DMS153 treated with DMSO at 0.1 percent for 48 hours (cell line): ENCODE measurements at regions not wholly inside any gene's neighbourhood (a gene's known extent, or its start where the extent isn't known, plus 50 kb on each side); places are given as distances from the start of the nearest gene placed in this dataset.
"Not testable (repeated sequence)": the region's sequence is repeated elsewhere in the genome, so short reads cannot be mapped to it uniquely, and the experiment has no call there.

Experiments used
- DNase-seq: peaks from one replicate; lab custom pipeline; 2025; ENCODE audit not compliant: unreplicated experiment; lab: John Stamatoyannopoulos, UW

- DNase-seq: no peak
Measured at GRCh38 chr15:79492065-79492464, 59.9 kb downstream of the MINAR1 start.

- no peak for DNase-seq
Measured at GRCh38 chr15:79494384-79494909, 62.3 kb downstream of the MINAR1 start.

DNA sequence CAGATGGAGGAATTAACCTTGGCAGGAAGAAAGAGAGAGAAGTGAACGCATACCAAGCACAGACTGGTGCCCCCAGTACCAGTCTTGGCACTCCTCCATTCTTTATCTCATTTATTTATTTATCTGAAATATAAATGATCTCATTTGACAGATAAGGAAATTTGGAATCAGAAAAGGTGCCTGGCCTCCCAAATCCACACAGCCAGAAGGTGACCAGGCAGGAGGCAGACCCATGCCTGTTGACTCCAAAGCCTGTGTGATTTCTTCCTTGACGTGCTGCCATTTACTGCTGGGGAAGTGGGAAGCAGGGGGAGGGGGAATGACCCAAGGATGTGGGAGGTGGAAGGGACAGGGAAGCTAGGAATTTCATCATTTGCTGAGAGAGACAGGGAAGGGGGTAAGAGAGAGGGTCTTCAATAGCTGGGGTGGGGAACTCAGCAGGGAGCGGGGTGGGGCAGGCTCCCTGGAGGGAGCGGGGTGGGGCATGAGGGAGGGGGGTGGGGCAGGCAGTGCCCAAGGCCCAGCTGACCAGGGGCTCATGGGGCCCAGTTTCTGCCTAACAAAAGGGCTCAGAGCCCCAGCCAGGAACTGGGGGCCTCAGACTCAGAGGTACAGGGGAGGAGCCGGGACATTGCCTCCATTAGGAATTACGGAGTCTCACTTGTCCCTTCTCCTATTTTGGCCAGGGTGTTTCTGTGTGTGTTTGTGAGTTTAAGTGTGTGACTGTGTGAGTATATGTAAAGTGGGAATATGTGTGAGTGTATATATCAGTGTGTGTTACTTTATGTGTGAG, 63.0 kb downstream of the MINAR1 start:
- DNase-seq: no peak

GRCh38 chr15:79495775-79496174, 63.6 kb downstream of the MINAR1 start:
- no peak for DNase-seq

DNA sequence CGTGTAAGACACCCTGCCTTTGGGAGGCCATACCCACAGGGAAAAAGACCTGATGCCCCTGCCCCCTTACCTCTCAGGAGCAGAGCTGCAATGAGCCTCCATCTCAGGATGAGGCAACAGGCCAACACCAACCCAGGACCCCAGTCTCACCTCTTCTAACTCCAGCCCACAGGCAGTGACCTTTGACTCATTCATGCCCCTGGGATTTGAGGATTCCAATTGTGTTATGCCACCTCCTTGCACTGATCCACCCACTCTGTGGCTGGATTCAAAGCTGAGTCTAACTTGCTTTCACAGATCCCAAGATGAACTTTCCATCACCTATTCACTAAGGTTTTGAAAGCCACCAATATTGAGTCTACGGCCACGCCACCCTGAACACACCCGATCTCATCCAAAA, 64.7 kb downstream of the MINAR1 start:
- no peak for DNase-seq

DNA sequence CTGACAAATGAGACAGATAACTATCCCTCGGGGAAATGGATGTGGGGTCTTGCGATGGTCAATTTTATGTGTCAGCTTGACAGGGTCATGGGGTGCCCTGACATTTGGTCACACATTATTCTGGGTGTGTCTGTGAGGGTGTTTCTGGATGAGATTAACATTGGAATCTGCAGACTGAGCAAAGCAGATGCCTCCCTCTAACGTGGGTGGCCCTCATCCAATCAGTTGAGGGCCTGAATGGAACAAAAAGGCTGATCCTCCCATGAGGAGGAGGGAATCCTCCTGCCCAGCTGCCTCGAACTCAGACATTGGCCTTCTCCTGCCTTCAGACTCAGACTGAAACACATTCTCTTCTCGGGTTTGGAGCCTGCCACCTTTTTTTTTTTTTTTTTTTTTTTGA, 69.0 kb downstream of the MINAR1 start:
- no peak for DNase-seq

GRCh38 chr15:79505956-79506355, 73.8 kb downstream of the MINAR1 start:
- DNase-seq: no peak

DNA sequence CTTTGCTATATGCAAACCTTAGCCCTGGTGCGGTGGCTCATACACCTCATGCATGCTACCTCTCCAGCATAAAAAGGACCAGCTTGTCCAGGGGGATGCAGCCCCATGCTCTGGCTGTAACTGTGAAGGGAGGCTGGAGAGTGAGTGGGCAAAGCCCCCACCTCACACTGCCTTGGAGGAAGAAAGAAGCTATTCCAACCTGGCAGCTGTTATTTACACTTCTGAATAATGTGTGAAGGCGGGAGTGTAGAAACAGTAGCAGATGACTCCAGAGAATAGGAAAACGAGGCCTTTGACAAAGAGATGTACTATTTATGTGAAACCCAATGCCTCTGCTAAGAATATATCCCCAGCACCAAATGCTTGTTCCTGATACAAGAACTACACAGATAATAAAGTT, 80.7 kb downstream of the MINAR1 start:
- DNase-seq: not testable (repeated sequence)

- no peak for DNase-seq
Measured at GRCh38 chr15:79513417-79513816, 81.3 kb downstream of the MINAR1 start.

DNA sequence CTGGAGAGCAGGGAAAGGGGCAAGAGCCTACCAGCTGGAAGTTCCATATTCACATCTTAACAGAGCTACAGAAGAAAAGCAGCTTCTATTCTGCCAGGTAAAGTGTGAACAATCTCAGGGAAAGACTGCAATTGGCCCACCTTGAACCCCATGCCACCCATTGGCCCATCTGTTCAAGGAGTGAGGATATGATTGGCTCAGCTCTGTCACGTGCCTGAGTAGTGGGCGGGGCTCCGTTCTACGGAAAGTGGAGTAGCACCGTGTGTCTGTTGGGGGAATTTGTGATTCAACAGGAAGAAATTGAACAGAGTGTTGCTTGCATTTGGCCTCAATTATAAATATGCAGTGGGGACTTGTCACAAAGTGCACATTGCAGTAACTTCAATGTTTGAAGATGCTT, 81.8 kb downstream of the MINAR1 start:
- DNase-seq: no peak

DNA sequence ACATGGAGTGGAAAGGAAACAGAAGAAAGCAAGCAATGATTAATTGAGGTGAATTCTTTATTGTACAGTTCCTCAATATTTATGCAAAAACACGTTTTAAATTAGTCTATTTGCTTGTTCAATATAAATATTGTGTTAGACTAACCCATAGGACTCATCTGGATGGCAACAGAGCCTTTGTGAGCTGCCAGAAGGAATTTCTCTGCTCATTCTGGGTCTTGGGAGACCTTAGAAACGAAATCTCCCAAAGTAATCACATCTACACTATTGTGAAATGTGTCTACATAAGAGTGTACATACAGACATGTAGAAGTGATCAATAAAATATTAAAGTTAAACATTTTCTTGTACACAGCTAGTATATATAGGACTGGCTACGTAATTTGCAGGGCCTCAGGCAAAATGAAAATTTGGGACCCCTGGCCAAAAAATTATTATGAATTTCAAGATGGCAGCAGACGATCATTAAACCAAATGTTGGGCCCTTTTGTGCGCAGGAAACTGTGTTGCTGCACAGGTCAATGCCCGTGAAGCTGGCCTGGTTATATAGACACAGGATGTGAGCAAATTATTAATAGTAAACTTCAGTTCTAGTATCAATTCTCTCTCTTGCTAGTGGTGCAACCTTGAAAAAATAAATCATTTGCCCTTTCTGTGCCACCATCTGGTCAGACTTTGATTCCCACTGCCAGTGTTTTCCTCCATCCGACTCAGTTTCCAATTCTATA, 83.3 kb downstream of the MINAR1 start:
- DNase-seq: no peak

GRCh38 chr15:79516155-79516554, 84.0 kb downstream of the MINAR1 start:
- DNase-seq: no peak

- DNase-seq: no peak
Measured at GRCh38 chr15:79516646-79517045, 84.5 kb downstream of the MINAR1 start.

GRCh38 chr15:79519628-79520027, 87.5 kb downstream of the MINAR1 start:
- no peak for DNase-seq

- DNase-seq: no peak
Measured at GRCh38 chr15:79520654-79521053, 88.5 kb downstream of the MINAR1 start.

- DNase-seq: no peak
Measured at GRCh38 chr15:79522656-79523055, 90.5 kb downstream of the MINAR1 start.

GRCh38 chr15:79523266-79523665, 91.1 kb downstream of the MINAR1 start:
- no peak for DNase-seq

GRCh38 chr15:79524531-79524930, 92.4 kb downstream of the MINAR1 start:
- DNase-seq: no peak

DNA sequence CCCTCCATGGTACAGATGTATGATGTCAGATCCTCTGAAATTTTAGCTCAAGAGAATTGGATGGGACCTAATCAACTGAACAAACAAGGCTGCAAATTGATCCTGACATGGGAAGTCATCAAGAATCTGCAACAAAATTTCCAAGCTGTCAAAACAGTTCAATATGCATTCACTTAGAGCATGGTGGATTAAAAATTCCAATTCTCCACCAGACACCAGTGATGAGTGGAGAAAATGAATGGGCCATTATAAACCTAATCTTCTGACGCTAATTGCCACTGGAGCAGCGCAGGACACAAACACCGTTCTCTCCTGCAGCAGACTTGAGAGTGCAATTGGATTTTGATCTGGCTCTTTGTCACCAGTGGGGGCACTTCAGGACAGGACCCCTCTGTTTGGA, 94.2 kb downstream of the MINAR1 start:
- no peak for DNase-seq

DNA sequence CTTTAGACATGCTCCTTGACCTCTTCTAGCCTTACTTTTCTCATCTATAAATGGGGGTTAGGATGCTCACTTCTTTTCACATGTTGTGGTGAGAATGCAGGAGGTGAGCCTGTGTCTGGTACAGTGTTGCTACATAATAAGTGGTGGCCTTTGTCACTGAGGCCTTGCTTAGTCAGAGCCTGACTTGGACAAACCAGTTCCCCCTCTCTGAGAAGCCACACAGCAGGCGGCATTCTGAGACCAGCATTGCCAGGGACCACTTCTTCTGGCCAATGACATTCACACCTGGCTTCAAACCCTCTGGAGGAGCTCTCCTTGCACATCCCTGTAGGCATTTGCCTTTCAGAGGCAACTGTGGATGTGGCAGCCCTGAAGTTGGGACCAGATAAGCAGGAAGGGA, 95.7 kb downstream of the MINAR1 start:
- DNase-seq: no peak

GRCh38 chr15:79529157-79529785, 97.1 kb downstream of the MINAR1 start:
- no peak for DNase-seq

DNA sequence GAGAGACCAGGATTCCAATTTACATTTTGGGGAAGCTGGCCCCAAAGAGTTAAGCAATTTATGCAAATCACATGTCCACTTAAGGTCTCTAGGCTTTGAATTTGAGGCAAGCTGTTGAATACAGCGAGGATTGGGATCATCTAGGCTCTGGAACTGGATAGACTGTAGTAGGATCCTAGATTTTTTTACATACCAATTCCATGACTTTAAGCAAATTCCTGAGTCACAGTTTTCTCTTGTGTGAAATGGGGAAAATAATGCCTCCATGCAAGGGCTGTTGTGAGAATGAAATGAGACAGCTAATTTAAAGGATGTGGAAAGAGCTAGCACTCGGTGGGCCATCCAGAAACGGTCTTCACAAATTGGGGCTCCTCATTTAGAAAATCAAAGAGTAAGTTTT, 103.4 kb downstream of the MINAR1 start:
- DNase-seq: no peak
